AG10803 (cell line): ENCODE measurements at regions not wholly inside any gene's neighbourhood (a gene's known extent, or its start where the extent isn't known, plus 50 kb on each side); places are given as distances from the start of the nearest gene placed in this dataset.

Source experiments
- DNase-seq: peaks from one replicate; pipeline ENCODE4 v3.0.0; 2010; ENCODE audit warnings: low read depth
- H3K4me3 ChIP-seq: 2 replicates; pipeline ENCODE4 v1.5.1; 2011; ENCODE audit warnings: mild to moderate bottlenecking, low read length, control low read depth
- CTCF ChIP-seq: conservative IDR thresholded peaks from 2 replicates; pipeline ENCODE4 v1.5.1; 2011; ENCODE audit warnings: mild to moderate bottlenecking, low read length, control low read depth, inconsistent platforms

- no peak for TF ChIP-seq CTCF
- H3K4me3 ChIP-seq, result no peak overlapping the region
- DNase-seq, result no peak
Observed at GRCh38 chr1:4428711-4429110, 225.7 kb upstream of the AJAP1 start.

- no peak for DNase-seq
- no peak overlapping the region for H3K4me3 ChIP-seq
- no peak for TF ChIP-seq CTCF
Observed at GRCh38 chr1:4430406-4431365, 223.7 kb upstream of the AJAP1 start.

GRCh38 chr1:4431491-4431890 lies 222.9 kb upstream of the AJAP1 start:
- TF ChIP-seq CTCF, result no peak
- H3K4me3 ChIP-seq, result no peak overlapping the region
- DNase-seq, result no peak

GRCh38 chr1:4433075-4433474 lies 221.3 kb upstream of the AJAP1 start:
- H3K4me3 ChIP-seq, result no peak overlapping the region
- TF ChIP-seq CTCF, result no peak
- DNase-seq, result no peak

GRCh38 chr1:4444086-4444485 lies 210.3 kb upstream of the AJAP1 start:
- H3K4me3 ChIP-seq, result no peak overlapping the region
- DNase-seq, result no peak
- no peak for TF ChIP-seq CTCF

GRCh38 chr1:4447778-4448420 lies 206.5 kb upstream of the AJAP1 start:
- DNase-seq, result no peak
- no peak for TF ChIP-seq CTCF
- no peak overlapping the region for H3K4me3 ChIP-seq

- no peak overlapping the region for H3K4me3 ChIP-seq
- no peak for TF ChIP-seq CTCF
- no peak for DNase-seq
Observed at GRCh38 chr1:4449972-4450371, 204.4 kb upstream of the AJAP1 start.
